ENCODE measurements at regions not wholly inside any gene's neighbourhood (a gene's known extent, or its start where the extent isn't known, plus 50 kb on each side); places are given as distances from the start of the nearest gene placed in this dataset.

DNA sequence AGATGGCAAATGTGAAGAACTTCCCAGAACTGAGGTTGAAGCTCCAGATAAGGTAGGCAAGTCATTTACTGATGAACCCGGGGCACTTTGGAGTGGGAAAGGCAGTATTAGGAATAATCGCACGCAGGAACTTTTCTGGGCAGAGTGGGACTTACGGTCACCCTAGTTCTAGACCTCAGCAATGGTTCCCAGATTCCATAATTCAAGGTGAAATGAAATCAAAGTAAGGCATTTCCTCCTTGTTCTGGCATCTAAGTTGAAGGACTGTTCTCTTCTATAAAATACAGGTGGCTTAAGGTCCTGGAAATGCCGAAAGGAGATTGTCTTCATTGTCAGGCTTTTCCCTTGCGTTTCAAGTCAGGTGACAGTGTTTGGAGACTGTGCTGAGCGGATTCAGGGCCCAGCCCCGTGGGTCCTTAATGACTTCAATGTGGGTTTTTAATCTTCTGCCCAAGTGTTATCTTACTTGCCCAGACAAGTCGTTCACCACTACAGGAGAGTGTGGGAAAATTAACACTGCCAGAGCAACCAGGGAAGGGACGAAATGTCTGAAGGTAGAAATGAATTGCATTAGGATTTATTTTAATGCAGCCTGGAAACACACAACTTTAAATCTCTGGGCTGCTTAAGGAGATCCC is 52.1 kb upstream of the STOX2 start:
- no peak for DNase-seq
- Mint-ChIP-seq H3K9me3 (no peaks in the 10 kb centered on the region), H3K36me3 (ENCODE audit: low read depth) (no peaks in the 10 kb centered on the region), H3K4me3 (no peak overlapping the region), H3K27me3 (peaks cover 27% of the 10 kb centered on the region), H3K27ac (no peak overlapping the region), H3K4me1 (ENCODE audit: low read depth) (no peaks in the 10 kb centered on the region)

DNA sequence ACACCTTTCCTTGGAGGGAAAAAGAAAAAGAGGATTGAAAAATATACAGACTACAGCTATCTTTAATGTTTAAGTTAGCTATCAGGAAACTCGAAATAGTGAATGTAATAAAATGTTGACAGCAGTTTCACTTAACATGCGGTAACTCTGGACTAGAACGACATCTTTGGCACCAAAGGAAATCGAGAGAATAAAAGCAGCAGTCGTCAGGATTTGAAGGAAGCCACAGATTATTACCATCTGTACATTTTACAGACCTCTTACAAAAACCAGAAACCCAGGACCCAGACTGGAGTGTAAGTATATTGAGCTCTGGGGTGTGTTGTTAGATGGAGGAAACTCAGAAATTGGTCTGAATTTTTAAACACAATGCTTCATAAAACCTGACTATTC is 51.6 kb upstream of the STOX2 start:
- DNase-seq: no peak
- Mint-ChIP-seq H3K27ac (no peak overlapping the region), H3K36me3 (ENCODE audit: low read depth) (no peaks in the 10 kb centered on the region), H3K9me3 (no peaks in the 10 kb centered on the region), H3K27me3 (peaks cover 27% of the 10 kb centered on the region), H3K4me3 (no peak overlapping the region), H3K4me1 (ENCODE audit: low read depth) (no peaks in the 10 kb centered on the region)
